HL-60 (cell line): ENCODE measurements at regions not wholly inside any gene's neighbourhood (a gene's known extent, or its start where the extent isn't known, plus 50 kb on each side); places are given as distances from the start of the nearest gene placed in this dataset.

ENCODE experiments used
- DNase-seq, 2 experiments: peaks; one replicate each; pipeline ENCODE4 v3.0.0-alpha.2; 2010 to 2020; ENCODE audit warnings: low read depth in 1 of 2, low spot score in 1 of 2
- H3K27ac ChIP-seq: fragments of 250-450 bp; sonication (Bioruptor Pico); replicated peaks from 2 replicates; pipeline ENCODE4 v1.5.1; 2020; ENCODE audit warnings: mild to moderate bottlenecking, moderate library complexity
- H3K27me3 ChIP-seq: fragments of 250-450 bp; sonication (Bioruptor Pico); 2 replicates; pipeline ENCODE4 v1.5.1; 2021; ENCODE audit warnings: mild to moderate bottlenecking, moderate library complexity; ENCODE audit not compliant: insufficient read depth, poor library complexity, severe bottlenecking
- H3K4me3 ChIP-seq: replicated peaks from 2 replicates; pipeline ENCODE4 v1.5.1; 2011; ENCODE audit warnings: mild to moderate bottlenecking, control low read depth, low read length; ENCODE audit not compliant: insufficient read depth
- CTCF ChIP-seq: IDR thresholded peaks from one replicate; pipeline ENCODE4 v1.5.1; 2011; ENCODE audit warnings: low read length, control low read depth, inconsistent platforms; ENCODE audit not compliant: insufficient read depth
- GABPA ChIP-seq: IDR thresholded peaks from 2 replicates; pipeline ENCODE4 v1.6.1; 2012; ENCODE audit warnings: low read depth
- POLR2AphosphoS5 ChIP-seq: IDR thresholded peaks from 2 replicates; pipeline ENCODE4 v1.6.1; 2012; ENCODE audit warnings: low read depth
- REST ChIP-seq: IDR thresholded peaks from 2 replicates; pipeline ENCODE4 v1.6.1; 2012; ENCODE audit warnings: low read depth; ENCODE audit not compliant: insufficient replicate concordance
- SPI1 ChIP-seq: IDR thresholded peaks from 2 replicates; pipeline ENCODE4 v1.6.1; 2012; ENCODE audit warnings: low read depth, mild to moderate bottlenecking, borderline replicate concordance

- no peak for DNase-seq
- TF ChIP-seq SPI1 (no peak), CTCF (no peak), REST (no peak), POLR2AphosphoS5 (no peak)
- H3K27ac ChIP-seq = no peak overlapping the region
- no peak overlapping the region for H3K4me3 ChIP-seq
- H3K27me3 ChIP-seq = no peaks in the 10 kb centered on the region
These were observed 190.2 kb upstream of the GSE1 start for GRCh38 chr16:85422632-85423550.

- no peak overlapping the region for H3K4me3 ChIP-seq
- no peaks in the 10 kb centered on the region for H3K27me3 ChIP-seq
- no peak overlapping the region for H3K27ac ChIP-seq
- TF ChIP-seq REST = no peak
- TF ChIP-seq CTCF = no peak
- no peak for TF ChIP-seq POLR2AphosphoS5
- no peak for TF ChIP-seq GABPA
- TF ChIP-seq SPI1 = no peak
- DNase-seq = no peak
These were observed 189.5 kb upstream of the GSE1 start for GRCh38 chr16:85423631-85424030.

- Histone ChIP-seq H3K27ac (no peak overlapping the region), H3K27me3 (no peaks in the 10 kb centered on the region), H3K4me3 (no peak overlapping the region)
- TF ChIP-seq POLR2AphosphoS5 = no peak
- TF ChIP-seq GABPA = no peak
- no peak for TF ChIP-seq SPI1
- no peak for TF ChIP-seq CTCF
- TF ChIP-seq REST = no peak
- no peak for DNase-seq
These were observed 188.7 kb upstream of the GSE1 start for GRCh38 chr16:85424260-85425073.
